Naive thymus-derived CD8-positive, alpha-beta T cell (primary cell): ENCODE measurements at regions not wholly inside any gene's neighbourhood (a gene's known extent, or its start where the extent isn't known, plus 50 kb on each side); places are given as distances from the start of the nearest gene placed in this dataset.

Experiments used
- ATAC-seq, 2 donors: fragments of 150-1000 bp; cut with Tn5 transposase in 1 of 2; sonication (Bioruptor Pico), chemical (Tn5 transposase) in 1 of 2; 1 replicate in 1 of 2; 2 replicates in 1 of 2; pipeline ENCODE4 v1.10.0; 2021; ENCODE audit warnings: mild to moderate bottlenecking in 2 of 2, moderate library complexity in 2 of 2
- POLR2A ChIA-PET: fragments of 350-600 bp; sonication (Branson Sonifier 250); formaldehyde crosslinking; loops from one replicate; lab custom pipeline; 2021; ENCODE audit warnings: antibody characterized with exemption; lab: Charles Lee
- DNase-seq, 10 donors: peaks; one replicate each; pipeline versions ENCODE4 v3.0.0 to v3.0.0-alpha.2; 2020 to 2022
- H3K27ac Mint-ChIP-seq, 10 donors: one replicate each; pipeline ENCODE4 v1.8.0; 2020 to 2022; ENCODE audit warnings: mild to moderate bottlenecking in 10 of 10, mixed read lengths in 10 of 10, moderate library complexity in 4 of 10, inconsistent platforms in 1 of 10
- H3K27me3 Mint-ChIP-seq, 5 donors: one replicate each; pipeline ENCODE4 v1.8.0; 2021 to 2022; ENCODE audit warnings: mixed read lengths in 5 of 5
- H3K36me3 Mint-ChIP-seq, 3 donors: one replicate each; pipeline ENCODE4 v1.8.0; 2020 to 2022; ENCODE audit warnings: mixed read lengths in 3 of 3, mild to moderate bottlenecking in 2 of 3, inconsistent platforms in 1 of 3
- H3K4me1 Mint-ChIP-seq, 4 donors: one replicate each; pipeline ENCODE4 v1.8.0; 2021 to 2022; ENCODE audit warnings: mixed read lengths in 4 of 4
- H3K4me3 Mint-ChIP-seq, 10 donors: one replicate each; pipeline ENCODE4 v1.8.0; 2020 to 2022; ENCODE audit warnings: mild to moderate bottlenecking in 10 of 10, mixed read lengths in 10 of 10, moderate library complexity in 6 of 10, inconsistent platforms in 1 of 10
- H3K9me3 Mint-ChIP-seq, 9 donors: one replicate each; pipeline ENCODE4 v1.8.0; 2020 to 2022; ENCODE audit warnings: mixed read lengths in 9 of 9, mild to moderate bottlenecking in 3 of 9, inconsistent platforms in 1 of 9, moderate library complexity in 1 of 9

DNA sequence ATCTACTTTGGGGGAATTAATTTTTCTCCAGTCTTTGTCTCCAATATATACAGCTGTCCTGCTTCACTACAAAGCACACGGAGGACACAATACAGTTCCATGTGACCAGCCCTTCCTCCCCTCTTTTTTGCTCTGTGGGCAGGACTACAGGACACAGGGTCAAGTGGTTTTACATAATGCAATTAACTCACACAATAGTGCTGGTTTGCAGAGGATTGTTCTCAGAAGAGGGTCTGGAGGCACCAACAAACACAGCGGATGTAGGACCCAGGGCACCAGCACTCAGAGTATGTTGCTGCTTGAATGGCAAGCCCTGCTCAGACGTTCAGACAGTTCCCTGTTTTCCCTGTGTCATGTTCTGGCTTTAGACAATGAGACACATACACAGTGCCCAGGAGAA, 52.0 kb upstream of the NPTX2 start:
- peaks cover 0 to 2% (median 0%) of the 10 kb centered on the region in 4 donors for H3K4me1 Mint-ChIP-seq
- peaks cover 0 to 2% (median 0%) of the 10 kb centered on the region in 3 donors for H3K36me3 Mint-ChIP-seq
- peaks cover 3 to 42% (median 30%) of the 10 kb centered on the region in 5 donors for H3K27me3 Mint-ChIP-seq
- peaks cover 0 to 16% (median 6%) of the 10 kb centered on the region in 9 donors for H3K9me3 Mint-ChIP-seq
- DNase-seq (no peak), ATAC-seq (no peak)
- H3K27ac Mint-ChIP-seq = no peak overlapping the region
- POLR2A ChIA-PET = no interaction called here
- H3K4me3 Mint-ChIP-seq = no peak overlapping the region

DNA sequence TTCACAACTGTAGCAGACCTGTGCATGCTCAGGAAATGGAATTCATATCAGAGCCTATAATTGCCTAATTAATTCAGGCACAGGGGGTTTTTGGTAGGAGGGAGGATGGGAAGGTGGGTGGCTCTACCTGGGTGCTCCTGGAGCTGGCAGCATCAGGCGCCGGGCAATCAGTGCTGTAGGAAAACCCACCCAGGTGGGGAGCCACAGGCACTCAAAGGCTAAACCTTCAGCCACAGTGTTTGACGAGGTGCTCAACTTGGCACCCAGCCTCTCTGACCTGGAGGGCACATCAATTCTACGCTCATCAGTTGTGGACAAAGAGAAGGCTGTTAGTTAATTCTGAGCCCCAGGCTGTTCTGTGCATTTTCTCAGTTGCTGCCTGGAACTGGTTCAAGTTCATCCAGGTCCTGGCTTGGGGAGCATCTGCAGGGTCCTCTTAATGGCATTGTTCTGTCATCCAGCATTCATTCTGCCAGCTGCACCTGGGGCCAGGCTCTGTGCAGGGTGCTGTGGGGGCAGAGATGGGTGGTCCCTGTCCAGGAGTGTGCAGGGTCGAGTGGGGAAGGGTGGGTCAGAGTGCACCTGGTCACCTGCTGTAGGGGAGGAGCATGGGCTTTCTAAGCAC, 54.1 kb upstream of the NPTX2 start:
- DNase-seq (no peak), ATAC-seq (no peak)
- Mint-ChIP-seq H3K4me3 (no peak overlapping the region), H3K27ac (no peak overlapping the region), H3K9me3 (peaks cover 0 to 21% (median 6%) of the 10 kb centered on the region in 9 donors), H3K27me3 (peaks cover 1 to 42% (median 29%) of the 10 kb centered on the region in 5 donors), H3K36me3 (peaks cover 0 to 2% (median 0%) of the 10 kb centered on the region in 3 donors), H3K4me1 (peaks cover 0 to 2% (median 0%) of the 10 kb centered on the region in 4 donors)
- POLR2A ChIA-PET = no interaction called here

DNA sequence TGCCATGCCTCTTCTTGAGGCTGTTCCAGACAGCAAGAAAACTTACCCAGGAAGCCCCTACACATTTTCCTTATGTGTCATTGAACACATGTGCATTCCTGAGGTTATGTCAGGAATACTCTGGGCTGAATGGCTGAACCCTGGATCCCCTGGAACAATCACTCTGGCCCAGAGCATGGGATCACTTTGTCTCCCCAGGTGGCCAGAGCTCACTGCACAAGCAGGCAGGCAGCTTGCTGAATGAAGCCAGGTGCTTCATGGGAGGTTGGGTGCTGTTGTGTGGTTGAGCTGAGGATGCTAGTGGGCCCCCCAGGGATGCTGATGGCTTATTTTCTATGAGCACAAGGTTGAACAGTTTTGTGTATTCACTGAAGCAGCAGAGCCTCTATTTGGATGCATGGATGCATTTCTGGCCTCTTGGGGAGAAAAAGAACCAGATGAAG, 54.7 kb upstream of the NPTX2 start:
- Mint-ChIP-seq H3K9me3 (peaks cover 0 to 21% (median 6%) of the 10 kb centered on the region in 9 donors), H3K27me3 (peaks cover 0 to 42% (median 29%) of the 10 kb centered on the region in 5 donors), H3K27ac (no peak overlapping the region), H3K4me3 (no peak overlapping the region), H3K4me1 (peaks cover 0 to 2% (median 0%) of the 10 kb centered on the region in 4 donors), H3K36me3 (peaks cover 0 to 2% (median 0%) of the 10 kb centered on the region in 3 donors)
- DNase-seq (no peak), ATAC-seq (no peak)
- POLR2A ChIA-PET = no interaction called here

DNA sequence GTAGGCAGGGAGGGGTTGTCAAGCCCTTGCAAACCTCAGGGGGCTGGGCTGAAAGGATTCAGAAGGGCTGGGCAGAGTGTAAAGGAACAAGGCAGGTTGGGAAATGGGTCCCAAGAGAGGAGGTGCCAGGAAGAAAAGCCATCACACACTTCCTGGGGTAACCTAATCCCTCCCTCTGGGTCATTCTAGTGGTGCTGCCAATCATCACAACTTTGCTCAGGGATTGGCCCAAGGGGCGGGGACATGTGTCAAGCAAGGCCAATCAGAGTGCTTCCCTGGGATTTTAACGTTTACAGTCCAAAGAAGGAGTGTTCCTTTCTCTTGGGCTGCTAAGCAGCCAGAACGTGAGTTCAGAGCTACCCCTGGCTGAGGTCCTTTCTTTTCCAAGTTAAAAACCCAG, 57.1 kb upstream of the NPTX2 start:
- ATAC-seq (no peak), DNase-seq (no peak)
- H3K4me3 Mint-ChIP-seq = no peak overlapping the region
- peaks cover 0 to 2% (median 0%) of the 10 kb centered on the region in 4 donors for H3K4me1 Mint-ChIP-seq
- POLR2A ChIA-PET = no interaction called here
- peaks cover 0 to 2% (median 0%) of the 10 kb centered on the region in 3 donors for H3K36me3 Mint-ChIP-seq
- no peak overlapping the region for H3K27ac Mint-ChIP-seq
- H3K27me3 Mint-ChIP-seq = peaks cover 0 to 40% (median 25%) of the 10 kb centered on the region in 5 donors
- peaks cover 0 to 19% (median 10%) of the 10 kb centered on the region in 9 donors for H3K9me3 Mint-ChIP-seq

DNA sequence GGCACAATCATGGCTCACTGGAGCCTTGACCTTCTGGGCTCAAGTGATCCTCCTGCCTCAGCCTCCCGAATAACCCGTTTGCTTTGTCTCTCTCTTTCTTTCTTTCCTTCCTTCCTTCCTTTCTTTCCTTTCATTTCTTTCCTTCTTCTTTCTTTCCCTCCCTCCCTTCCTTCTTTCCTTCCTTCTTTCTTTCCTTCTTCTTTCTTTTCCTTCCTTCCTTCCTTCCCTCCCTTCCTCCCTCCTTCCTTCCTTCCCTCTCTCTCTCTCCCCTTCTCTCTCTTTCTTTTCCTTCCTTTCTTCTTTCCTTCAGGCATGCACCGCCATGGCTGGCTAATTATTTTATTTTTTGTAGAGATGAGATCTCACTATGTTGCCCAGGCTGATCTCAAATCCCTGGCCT, 57.9 kb upstream of the NPTX2 start:
- Mint-ChIP-seq H3K27ac (no peak overlapping the region), H3K4me3 (no peak overlapping the region), H3K9me3 (peaks cover 0 to 18% (median 6%) of the 10 kb centered on the region in 9 donors), H3K36me3 (peaks cover 0 to 2% (median 0%) of the 10 kb centered on the region in 3 donors), H3K27me3 (peaks cover 0 to 37% (median 20%) of the 10 kb centered on the region in 5 donors), H3K4me1 (peaks cover 0 to 2% (median 0%) of the 10 kb centered on the region in 4 donors)
- DNase-seq (no peak), ATAC-seq (no peak)
- POLR2A ChIA-PET = no interaction called here

DNA sequence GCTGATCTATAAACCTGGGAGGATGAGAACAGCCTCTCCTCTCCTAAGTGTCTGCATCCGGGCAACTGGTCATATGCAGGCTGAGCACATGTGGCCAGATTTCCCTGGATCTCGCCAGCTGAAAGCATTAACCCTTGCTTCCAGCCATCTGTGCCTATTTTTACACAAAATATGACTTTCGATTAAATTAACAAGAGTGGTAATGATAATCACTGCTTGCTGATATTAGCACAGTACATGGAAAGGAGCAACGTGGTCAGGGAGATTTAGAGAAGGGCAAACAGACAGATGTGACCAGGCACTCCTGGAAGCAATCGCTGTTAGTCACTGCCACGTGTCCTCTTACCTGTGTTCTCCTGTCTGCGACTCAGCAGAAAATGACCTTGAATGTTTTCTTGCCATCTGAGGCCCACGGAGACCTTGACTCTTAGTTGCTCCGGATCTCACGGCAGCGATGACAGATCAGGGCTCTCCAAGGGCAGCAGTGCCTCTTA, 59.5 kb upstream of the NPTX2 start:
- Mint-ChIP-seq H3K27me3 (peaks cover 0 to 32% (median 7%) of the 10 kb centered on the region in 5 donors), H3K27ac (no peak overlapping the region), H3K4me3 (no peak overlapping the region), H3K4me1 (peaks cover 0 to 2% (median 0%) of the 10 kb centered on the region in 4 donors), H3K9me3 (peaks cover 0 to 26% (median 13%) of the 10 kb centered on the region in 9 donors), H3K36me3 (peaks cover 0 to 2% (median 0%) of the 10 kb centered on the region in 3 donors)
- no peak for DNase-seq
- no peak for ATAC-seq
- POLR2A ChIA-PET = no interaction called here

DNA sequence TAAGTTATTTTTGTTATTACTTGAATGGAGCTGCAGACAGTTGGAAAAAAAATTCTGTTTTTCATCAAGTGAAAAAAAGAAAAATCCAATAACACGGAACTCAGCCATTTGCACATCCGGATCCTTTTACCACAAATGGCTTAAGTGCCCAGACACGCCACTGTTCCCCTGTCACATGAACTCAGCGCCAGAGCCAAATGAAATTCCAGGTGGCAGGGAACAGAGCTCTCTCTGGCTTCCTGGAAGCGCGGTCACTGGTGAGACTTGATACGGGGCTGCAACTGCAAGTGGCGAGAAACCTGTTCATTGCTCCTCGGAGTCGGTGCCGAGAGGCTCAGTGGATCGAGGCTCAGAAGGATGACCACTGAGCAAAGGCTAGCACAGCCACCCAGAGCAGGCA, 60.8 kb upstream of the NPTX2 start:
- Mint-ChIP-seq H3K36me3 (peaks cover 0 to 9% (median 2%) of the 10 kb centered on the region in 3 donors), H3K27me3 (peaks cover 0 to 25% (median 4%) of the 10 kb centered on the region in 5 donors), H3K4me1 (peaks cover 0 to 2% (median 0%) of the 10 kb centered on the region in 4 donors), H3K9me3 (peaks cover 0 to 37% (median 15%) of the 10 kb centered on the region in 9 donors), H3K27ac (peak overlapping the region in 1 of 10 donors; percentile 89), H3K4me3 (no peak overlapping the region)
- POLR2A ChIA-PET = no interaction called here
- DNase-seq = no peak
- no peak for ATAC-seq

DNA sequence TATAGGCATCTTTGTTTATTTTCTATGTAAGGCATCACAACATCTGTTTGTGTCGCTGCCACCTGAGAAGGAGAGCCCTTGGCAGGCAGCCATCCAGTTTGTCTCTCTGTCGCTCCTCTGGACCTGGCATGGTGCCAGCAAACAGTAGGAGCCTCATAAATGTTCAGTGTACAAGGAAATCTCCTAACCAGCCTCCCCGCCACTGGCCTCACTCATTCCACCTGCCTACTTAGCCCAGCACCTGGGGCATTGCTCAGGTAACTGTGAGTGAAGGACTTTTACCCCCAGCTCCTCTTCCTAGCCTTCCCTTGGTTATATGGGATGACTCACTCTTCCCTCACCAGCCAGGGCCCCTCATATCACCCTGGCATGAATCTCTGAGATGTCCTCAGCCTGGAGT, 61.7 kb upstream of the NPTX2 start:
- H3K36me3 Mint-ChIP-seq = peaks cover 0 to 9% (median 0%) of the 10 kb centered on the region in 3 donors
- POLR2A ChIA-PET = no interaction called here
- peaks cover 0 to 21% (median 4%) of the 10 kb centered on the region in 5 donors for H3K27me3 Mint-ChIP-seq
- no peak for DNase-seq
- peaks cover 0 to 38% (median 15%) of the 10 kb centered on the region in 9 donors for H3K9me3 Mint-ChIP-seq
- H3K4me1 Mint-ChIP-seq = no peaks in the 10 kb centered on the region
- ATAC-seq = no peak
- no peak overlapping the region for H3K27ac Mint-ChIP-seq
- H3K4me3 Mint-ChIP-seq = no peak overlapping the region

DNA sequence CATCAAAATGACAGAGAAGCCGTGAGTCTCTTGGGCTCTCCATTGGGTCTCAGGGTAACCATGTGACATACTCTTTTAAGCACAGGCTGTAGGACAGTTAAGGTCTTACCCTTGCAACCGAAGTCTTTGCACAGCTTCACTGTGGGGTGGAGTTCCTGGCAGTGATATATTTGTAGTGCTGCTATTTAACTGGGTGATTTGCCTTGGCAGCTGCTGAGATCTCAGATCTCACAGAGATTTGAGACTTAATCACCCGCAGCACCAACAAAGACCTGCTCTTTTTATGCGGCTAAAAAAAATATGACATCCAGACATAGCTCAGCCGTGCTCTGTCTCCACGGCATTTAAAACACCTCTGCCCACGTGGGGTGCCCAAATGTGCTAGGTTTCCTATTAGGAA, 63.4 kb upstream of the NPTX2 start:
- ATAC-seq = no peak
- Mint-ChIP-seq H3K27me3 (peaks cover under 1 to 16% (median 3%) of the 10 kb centered on the region in 5 donors), H3K4me1 (peaks cover 0 to under 1% (median 0%) of the 10 kb centered on the region in 4 donors), H3K9me3 (peaks cover 0 to 37% (median 13%) of the 10 kb centered on the region in 9 donors), H3K27ac (no peak overlapping the region), H3K4me3 (no peak overlapping the region), H3K36me3 (peaks cover 0 to 9% (median 2%) of the 10 kb centered on the region in 3 donors)
- no peak for DNase-seq
- POLR2A ChIA-PET = no interaction called here

DNA sequence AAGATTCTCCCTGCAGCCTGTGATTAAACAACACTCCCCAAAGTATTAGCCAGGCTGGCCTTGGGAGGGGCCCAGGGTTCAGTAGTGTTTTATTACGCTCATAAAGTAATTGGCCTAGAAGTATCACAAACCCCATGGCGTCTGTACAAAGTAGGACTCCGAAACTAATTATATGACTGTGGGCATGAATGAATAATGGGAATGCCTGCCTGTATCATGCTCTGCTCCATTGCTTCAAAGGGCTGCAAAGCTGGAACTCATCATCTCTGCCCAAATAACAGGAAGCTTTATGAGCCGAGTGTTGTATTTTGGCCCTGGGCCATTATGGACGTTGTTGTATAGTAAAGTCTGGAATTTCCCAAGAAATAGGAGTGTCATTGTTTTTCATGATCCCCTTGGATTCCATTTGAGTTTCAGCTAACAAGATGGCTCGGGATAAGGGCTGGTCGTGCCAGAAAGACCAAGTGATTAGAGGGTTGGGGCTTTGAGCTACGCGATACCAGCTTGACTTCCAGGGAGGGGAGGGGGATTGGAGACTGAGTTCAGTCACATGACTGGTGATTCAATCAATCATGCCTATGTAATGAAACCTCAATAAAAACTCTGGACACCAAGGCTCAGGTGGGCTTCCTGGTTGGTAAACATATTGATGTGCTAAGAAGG, 65.3 kb upstream of the NPTX2 start:
- no peak for DNase-seq
- H3K4me1 Mint-ChIP-seq = peaks cover 0 to 3% (median 0%) of the 10 kb centered on the region in 4 donors
- no peak overlapping the region for H3K4me3 Mint-ChIP-seq
- H3K36me3 Mint-ChIP-seq = peaks cover 0 to 9% (median 2%) of the 10 kb centered on the region in 3 donors
- POLR2A ChIA-PET = no interaction called here
- H3K9me3 Mint-ChIP-seq = peaks cover 0 to 37% (median 19%) of the 10 kb centered on the region in 9 donors
- peaks cover 0 to 28% (median 5%) of the 10 kb centered on the region in 5 donors for H3K27me3 Mint-ChIP-seq
- H3K27ac Mint-ChIP-seq = no peak overlapping the region
- ATAC-seq = no peak

DNA sequence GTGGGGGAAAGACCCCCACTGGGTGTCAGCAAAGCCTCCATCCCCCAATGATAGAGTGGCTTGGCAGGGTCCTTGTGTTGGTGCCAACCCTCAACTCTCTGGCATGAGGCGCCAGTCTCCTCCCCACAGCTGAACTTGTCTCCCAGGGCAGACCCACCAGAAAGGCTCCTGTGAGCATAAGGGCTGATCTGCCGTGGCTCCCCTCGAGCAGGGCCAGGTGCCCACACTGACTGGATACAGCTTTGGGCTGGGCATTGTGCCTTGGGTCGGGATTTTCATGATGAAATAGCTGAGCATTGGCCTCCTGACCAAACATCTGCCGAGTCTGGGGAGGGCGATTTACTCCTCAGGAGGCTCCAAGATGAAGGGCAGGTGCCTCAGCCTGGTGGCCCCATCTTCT, 68.1 kb upstream of the NPTX2 start:
- Mint-ChIP-seq H3K4me3 (no peak overlapping the region), H3K4me1 (peaks cover 0 to 3% (median 0%) of the 10 kb centered on the region in 4 donors), H3K27ac (no peak overlapping the region), H3K9me3 (peaks cover 0 to 33% (median 19%) of the 10 kb centered on the region in 9 donors), H3K27me3 (peaks cover 0 to 23% (median 7%) of the 10 kb centered on the region in 5 donors), H3K36me3 (peaks cover 0 to 9% (median 2%) of the 10 kb centered on the region in 3 donors)
- no peak for DNase-seq
- ATAC-seq = no peak
- POLR2A ChIA-PET = no interaction called here

DNA sequence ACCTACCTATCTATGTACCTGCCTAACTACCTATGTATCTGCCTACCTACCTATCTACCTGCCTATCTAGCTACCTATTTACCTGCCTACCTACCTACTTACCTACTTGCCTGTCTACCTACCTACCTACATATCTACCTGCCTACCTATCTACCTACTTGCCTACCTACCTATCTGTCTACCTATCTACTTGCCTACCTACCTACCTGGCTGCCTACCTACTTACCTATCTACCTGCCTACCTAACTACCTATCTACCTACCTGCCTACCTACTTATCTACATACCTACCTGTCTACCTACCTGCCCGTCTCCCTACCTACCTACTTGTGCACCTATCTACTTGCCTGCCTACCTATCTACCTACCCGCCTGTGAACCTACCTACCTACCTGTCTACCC, 68.7 kb upstream of the NPTX2 start:
- DNase-seq (no peak), ATAC-seq (no peak)
- Mint-ChIP-seq H3K27me3 (peaks cover 0 to 27% (median 7%) of the 10 kb centered on the region in 5 donors), H3K4me3 (no peak overlapping the region), H3K27ac (peak overlapping the region in 1 of 10 donors; percentile 21), H3K4me1 (peaks cover 0 to 3% (median 0%) of the 10 kb centered on the region in 4 donors), H3K36me3 (peaks cover 0 to 9% (median 2%) of the 10 kb centered on the region in 3 donors), H3K9me3 (peaks cover 0 to 29% (median 19%) of the 10 kb centered on the region in 9 donors)
- POLR2A ChIA-PET = no interaction called here

DNA sequence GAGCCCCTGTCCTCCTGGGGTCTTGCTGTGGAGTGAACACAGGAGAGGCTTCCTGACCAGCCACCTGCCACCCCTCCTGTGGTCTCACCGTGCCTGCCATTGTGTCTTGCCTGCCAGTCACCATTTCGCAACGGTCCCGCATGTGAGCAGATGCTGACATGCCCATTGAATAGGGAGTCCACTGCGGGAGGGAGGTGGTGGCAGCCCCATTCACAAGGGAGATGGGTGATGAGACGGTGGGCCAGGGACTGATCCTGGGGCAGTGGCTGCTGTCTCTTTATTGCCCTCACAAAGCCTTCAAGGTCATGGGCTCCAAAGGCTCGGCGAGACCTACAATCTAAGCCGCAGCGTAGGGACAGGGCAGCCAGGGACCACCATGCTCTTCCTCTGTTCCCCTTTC, 76.0 kb upstream of the NPTX2 start:
- Mint-ChIP-seq H3K9me3 (peaks cover 0 to 12% (median 7%) of the 10 kb centered on the region in 9 donors), H3K4me1 (no peaks in the 10 kb centered on the region), H3K36me3 (peaks cover 0 to 2% (median 0%) of the 10 kb centered on the region in 3 donors), H3K27ac (no peak overlapping the region), H3K27me3 (peaks cover 0 to 15% (median 3%) of the 10 kb centered on the region in 5 donors), H3K4me3 (no peak overlapping the region)
- POLR2A ChIA-PET = no interaction called here
- no peak for DNase-seq
- ATAC-seq = no peak
